Sigmoid colon (tissue), 3 donors: ENCODE measurements at regions not wholly inside any gene's neighbourhood (a gene's known extent, or its start where the extent isn't known, plus 50 kb on each side); places are given as distances from the start of the nearest gene placed in this dataset.

ENCODE experiments used
- CTCF ChIP-seq, 4 experiments: fragments of 450-650 bp in 3 of 4; fragments of 200-600 bp in 1 of 4; IDR thresholded peaks; one replicate each; pipeline ENCODE4 v1.5.1; 2016 to 2019; ENCODE audit warnings: antibody characterized with exemption in 4 of 4, mild to moderate bottlenecking in 3 of 4, moderate library complexity in 2 of 4
- POLR2A ChIP-seq, 2 donors: fragments of 450-650 bp; IDR thresholded peaks; one replicate each; pipeline ENCODE4 v1.6.1; 2016; ENCODE audit warnings: antibody characterized with exemption in 2 of 2, mild to moderate bottlenecking in 2 of 2, moderate library complexity in 2 of 2

- TF ChIP-seq POLR2A (IDR thresholded peaks at IDR 0.05) (no peak), CTCF (IDR thresholded peaks at IDR 0.05) (no peak)
These were observed 65.5 kb upstream of the PALMD start for GRCh38 chr1:99580451-99580850.
